ENCODE measurements at regions not wholly inside any gene's neighbourhood (a gene's known extent, or its start where the extent isn't known, plus 50 kb on each side); places are given as distances from the start of the nearest gene placed in this dataset.

DNA sequence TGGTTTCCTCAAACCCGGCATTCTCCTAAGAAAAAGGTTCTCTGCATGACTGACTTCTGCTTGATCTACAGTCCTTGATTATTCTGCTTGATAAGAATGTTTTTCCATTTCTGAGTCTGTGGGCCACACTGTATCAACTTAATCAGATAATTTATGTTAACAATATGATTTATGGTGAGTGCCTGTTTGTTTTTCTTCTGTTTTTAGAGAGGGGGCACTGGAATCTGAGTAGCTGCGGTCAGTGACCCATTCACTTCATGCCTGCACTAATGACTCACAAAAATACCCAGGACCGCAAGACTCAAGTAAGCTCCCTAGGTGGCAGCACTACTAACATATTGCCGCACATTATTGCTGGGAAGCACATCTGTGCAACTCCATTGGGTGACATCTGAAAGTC, 542.3 kb upstream of the ATXN8OS start:
- Mint-ChIP-seq H3K27ac (no peak overlapping the region), H3K4me1 (no peaks in the 10 kb centered on the region)
- POLR2A ChIA-PET: no interaction called here

DNA sequence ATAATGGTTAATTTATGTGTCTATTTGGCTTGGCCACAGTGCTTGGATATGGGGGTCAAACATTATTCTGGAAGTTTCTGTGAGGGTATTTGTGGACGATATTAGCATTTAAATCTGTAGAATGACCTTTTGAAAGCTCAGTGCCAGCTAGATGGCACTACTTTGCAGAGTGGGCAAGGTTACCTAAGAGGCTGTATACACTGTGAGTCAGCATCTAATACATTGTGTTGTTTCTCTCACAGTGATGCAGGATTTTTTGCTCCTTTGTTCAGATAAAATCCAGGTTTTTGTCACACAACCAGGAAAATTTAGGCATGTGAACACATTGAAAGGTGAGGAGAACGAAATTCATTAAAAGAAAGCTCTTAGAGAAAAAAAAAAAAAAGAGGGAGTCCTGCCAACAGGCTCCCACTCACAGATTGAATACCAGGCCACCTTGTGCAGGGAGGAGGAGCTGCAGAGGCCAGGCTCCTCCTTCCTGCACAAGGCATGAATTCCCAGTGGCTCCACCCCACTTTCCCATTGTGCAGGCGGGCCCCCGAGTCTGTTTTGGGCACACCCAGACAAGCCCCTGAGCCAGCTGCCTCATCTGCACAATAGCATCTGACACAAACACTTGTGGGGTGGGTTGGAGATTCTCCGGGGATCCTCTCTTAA, 551.0 kb upstream of the ATXN8OS start:
- Mint-ChIP-seq H3K9me3 (peaks cover 0 to 11% (median 4%) of the 10 kb centered on the region in 9 donors), H3K36me3 (no peaks in the 10 kb centered on the region), H3K27ac (no peak overlapping the region), H3K4me1 (no peaks in the 10 kb centered on the region), H3K27me3 (no peaks in the 10 kb centered on the region), H3K4me3 (no peak overlapping the region)
- no peak for DNase-seq
- ATAC-seq: no peak
- POLR2A ChIA-PET: no interaction called here

More for the DNA sequence above, 542.3 kb upstream of the ATXN8OS start:
- DNase-seq (no peak), ATAC-seq (no peak)
- no peaks in the 10 kb centered on the region for H3K27me3 Mint-ChIP-seq
- no peaks in the 10 kb centered on the region for H3K36me3 Mint-ChIP-seq
- H3K9me3 Mint-ChIP-seq: peaks cover 0 to 24% (median 7%) of the 10 kb centered on the region in 9 donors
- H3K4me3 Mint-ChIP-seq: no peak overlapping the region

DNA sequence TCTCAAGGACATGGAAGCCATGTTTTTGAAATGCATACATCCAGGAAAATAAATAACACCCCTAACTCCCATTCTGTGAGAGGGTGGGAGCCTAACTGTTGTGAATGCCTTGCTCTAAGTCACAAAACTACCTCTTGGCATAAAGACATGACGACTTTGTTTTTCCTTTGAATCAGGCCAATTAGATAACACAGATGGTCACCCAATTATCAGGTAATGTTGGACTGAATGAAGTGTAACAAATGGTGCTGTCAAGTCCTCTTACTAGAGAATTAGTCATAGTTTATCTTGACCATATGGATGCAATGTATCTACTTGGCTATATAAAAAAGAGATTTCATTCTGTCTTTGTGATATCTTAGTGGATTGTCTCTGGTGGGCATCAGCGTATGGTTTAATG, 553.6 kb upstream of the ATXN8OS start:
- no peak for ATAC-seq
- Mint-ChIP-seq H3K36me3 (no peaks in the 10 kb centered on the region), H3K4me3 (no peak overlapping the region), H3K4me1 (no peaks in the 10 kb centered on the region), H3K27ac (no peak overlapping the region), H3K27me3 (no peaks in the 10 kb centered on the region), H3K9me3 (peaks cover 0 to 14% (median 4%) of the 10 kb centered on the region in 9 donors)
- no peak for DNase-seq
- POLR2A ChIA-PET: no interaction called here

DNA sequence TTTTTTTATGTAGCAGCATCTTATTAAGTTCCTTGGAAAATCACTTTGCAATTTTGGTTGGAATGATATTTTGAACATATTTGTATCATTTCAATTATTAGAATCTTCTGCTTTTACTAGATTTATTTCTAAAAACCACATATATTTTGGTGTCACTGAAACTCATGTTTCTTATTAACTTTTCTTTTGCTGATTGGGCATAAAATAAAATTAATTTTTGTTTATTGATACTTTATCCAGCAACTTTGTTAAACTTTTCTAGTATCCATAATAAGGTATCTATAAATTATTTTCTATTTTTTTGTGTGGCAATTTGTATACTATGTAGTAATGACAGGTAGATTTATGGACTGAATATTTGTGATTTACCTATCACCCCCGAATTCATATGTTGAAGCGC, 556.4 kb upstream of the ATXN8OS start:
- ATAC-seq (no peak), DNase-seq (no peak)
- Mint-ChIP-seq H3K9me3 (peaks cover 0 to 5% (median 2%) of the 10 kb centered on the region in 9 donors), H3K4me3 (no peak overlapping the region), H3K27ac (no peak overlapping the region), H3K36me3 (no peaks in the 10 kb centered on the region), H3K27me3 (no peaks in the 10 kb centered on the region), H3K4me1 (no peaks in the 10 kb centered on the region)
- POLR2A ChIA-PET: no interaction called here

DNA sequence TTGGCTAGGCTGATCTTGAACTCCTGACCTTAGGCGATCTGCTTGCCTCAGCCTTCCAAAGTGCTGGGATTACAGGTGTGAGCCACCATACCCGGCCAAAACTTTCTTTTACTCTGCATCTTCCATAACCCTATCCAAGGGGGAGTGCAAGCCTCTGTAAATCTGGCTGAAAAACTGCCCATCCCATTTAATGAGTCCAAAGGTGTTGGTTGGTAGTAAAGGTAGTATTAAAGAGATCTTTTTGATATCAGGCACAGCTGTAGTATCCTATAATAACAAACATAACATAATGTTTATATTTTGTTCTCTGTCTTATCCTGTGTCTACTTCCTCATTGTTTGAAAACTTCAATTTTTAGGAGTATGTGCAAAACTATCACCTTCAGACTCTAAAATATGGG, 559.8 kb upstream of the ATXN8OS start:
- Mint-ChIP-seq H3K36me3 (no peaks in the 10 kb centered on the region), H3K27me3 (no peaks in the 10 kb centered on the region), H3K4me1 (no peaks in the 10 kb centered on the region), H3K27ac (peak overlapping the region in 1 of 10 donors; percentile 9), H3K4me3 (no peak overlapping the region), H3K9me3 (peaks cover 0 to 10% (median 2%) of the 10 kb centered on the region in 9 donors)
- POLR2A ChIA-PET: no interaction called here
- DNase-seq (no peak), ATAC-seq (no peak)

DNA sequence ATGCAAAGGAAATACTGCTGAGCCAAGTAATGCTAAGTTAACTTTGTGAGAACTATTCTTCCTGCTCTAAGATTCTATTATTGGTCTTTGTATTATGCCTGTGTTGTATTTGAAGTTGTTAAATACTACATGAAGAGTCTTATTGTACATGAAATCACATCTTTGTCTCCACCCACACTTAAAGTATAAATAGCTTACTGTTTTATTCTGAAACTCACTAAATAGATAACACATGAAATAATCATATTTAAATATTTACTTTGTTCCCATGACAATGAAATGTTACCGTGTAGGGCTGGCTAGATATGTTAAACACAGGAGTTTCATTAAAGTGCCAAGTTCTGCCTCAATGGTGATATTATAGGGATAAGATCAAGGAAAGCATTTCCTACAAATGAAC, 562.1 kb upstream of the ATXN8OS start:
- H3K27ac Mint-ChIP-seq: no peak overlapping the region
- H3K9me3 Mint-ChIP-seq: peaks cover 0 to 10% (median 2%) of the 10 kb centered on the region in 9 donors
- no peak for DNase-seq
- H3K4me3 Mint-ChIP-seq: no peak overlapping the region
- ATAC-seq: no peak
- H3K27me3 Mint-ChIP-seq: no peaks in the 10 kb centered on the region
- POLR2A ChIA-PET: no interaction called here
- no peaks in the 10 kb centered on the region for H3K36me3 Mint-ChIP-seq
- no peaks in the 10 kb centered on the region for H3K4me1 Mint-ChIP-seq

DNA sequence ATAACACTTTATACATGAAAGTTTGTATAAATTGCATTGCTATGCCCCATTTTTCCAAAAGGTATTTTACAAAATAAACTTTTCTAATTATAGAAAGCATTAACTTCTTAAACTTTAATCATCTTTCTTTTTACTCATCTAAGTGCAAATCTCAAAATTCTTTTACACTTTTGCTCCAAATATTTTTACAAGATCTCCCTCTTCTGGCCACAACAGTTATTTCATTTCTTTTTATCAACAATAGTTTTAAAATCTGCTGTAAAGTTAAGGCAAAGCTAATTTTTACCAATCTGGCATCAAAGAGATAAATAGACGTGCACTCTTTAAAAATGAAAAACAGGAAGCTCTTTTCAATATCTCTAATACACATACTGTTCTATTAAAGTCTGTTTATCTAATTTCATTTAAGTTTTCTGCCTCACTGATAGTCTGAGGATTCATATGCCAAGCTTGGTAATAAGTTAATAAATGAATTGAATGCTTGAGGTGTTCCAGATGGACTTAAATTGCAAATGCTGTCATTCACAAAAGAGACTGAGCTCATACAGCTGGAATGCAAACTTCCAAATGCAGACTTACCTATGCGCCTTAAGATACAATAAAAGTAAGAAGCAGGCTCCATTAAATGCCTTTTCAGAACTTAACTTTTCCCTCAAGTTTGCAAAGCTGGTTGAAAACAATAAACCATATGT, 583.0 kb upstream of the ATXN8OS start:
- Mint-ChIP-seq H3K4me3 (no peak overlapping the region), H3K27me3 (no peaks in the 10 kb centered on the region), H3K4me1 (no peaks in the 10 kb centered on the region), H3K36me3 (no peaks in the 10 kb centered on the region), H3K27ac (no peak overlapping the region), H3K9me3 (peaks cover 0 to 10% (median 0%) of the 10 kb centered on the region in 9 donors)
- DNase-seq: no peak
- POLR2A ChIA-PET: no interaction called here
- no peak for ATAC-seq

DNA sequence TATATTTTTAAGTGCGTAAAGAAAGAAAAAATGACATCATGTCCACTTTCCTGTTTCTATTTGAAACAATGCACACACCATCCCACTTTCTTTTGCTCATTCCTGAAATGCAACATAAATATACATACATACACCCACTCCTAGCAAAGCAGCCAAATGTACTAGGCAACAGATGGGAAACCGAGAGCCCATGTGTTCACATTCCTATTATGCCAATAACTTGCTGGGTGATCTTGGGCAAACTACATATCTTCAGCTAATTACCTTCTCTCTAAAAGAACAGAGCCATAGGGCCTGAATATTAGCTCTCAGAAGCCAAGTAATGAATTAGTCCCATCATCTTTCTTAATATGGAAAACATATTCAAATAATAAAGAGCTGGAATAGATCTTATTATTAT, 610.6 kb upstream of the ATXN8OS start:
- no peak overlapping the region for H3K27ac Mint-ChIP-seq
- H3K4me1 Mint-ChIP-seq: no peaks in the 10 kb centered on the region

DNA sequence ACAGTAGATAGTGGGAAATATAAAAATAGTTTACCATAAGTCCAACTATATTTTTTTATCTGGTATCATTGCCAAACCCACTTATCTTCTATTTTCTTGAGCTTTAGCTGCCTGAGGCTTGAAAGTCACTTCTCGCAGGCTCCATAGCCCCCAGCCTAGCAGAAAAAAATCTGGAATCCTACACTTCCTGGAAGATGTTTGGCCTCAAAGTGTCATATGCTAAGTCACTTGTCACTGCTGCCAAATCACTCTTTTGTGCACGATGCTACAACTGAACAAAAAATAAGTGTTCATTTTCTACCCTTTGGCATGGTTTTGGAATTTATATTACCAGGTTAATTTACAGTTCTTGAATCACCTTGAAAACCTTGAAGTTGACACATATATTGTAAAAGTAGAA, 612.5 kb upstream of the ATXN8OS start:
- no peak for DNase-seq
- POLR2A ChIA-PET: no interaction called here

More for the DNA sequence above, 610.6 kb upstream of the ATXN8OS start:
- no peaks in the 10 kb centered on the region for H3K36me3 Mint-ChIP-seq
- ATAC-seq (no peak), DNase-seq (no peak)
- no peaks in the 10 kb centered on the region for H3K27me3 Mint-ChIP-seq
- H3K4me3 Mint-ChIP-seq: no peak overlapping the region
- POLR2A ChIA-PET: no interaction called here
- peaks cover 0 to 15% (median 2%) of the 10 kb centered on the region in 9 donors for H3K9me3 Mint-ChIP-seq

DNA sequence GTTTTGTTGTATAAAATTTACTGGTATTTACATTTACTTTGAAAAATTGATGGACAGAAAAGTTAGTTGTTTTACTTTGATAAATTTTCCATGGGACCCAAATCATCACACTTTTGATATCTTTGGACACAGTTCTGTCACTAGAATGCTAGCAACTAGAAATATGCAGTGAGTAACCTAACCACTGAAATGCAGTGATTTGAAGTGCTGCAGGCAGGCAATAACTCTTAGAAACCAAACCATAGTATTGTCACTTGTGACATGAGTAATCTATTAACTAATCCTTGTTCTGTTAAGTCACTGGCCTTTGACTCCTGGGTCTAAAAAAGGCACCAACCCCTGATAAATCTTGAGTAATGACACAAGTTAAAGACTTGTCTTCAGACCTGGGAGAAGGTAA, 620.0 kb upstream of the ATXN8OS start:
- Mint-ChIP-seq H3K4me3 (no peak overlapping the region), H3K27me3 (no peaks in the 10 kb centered on the region), H3K36me3 (no peaks in the 10 kb centered on the region), H3K4me1 (no peaks in the 10 kb centered on the region), H3K27ac (no peak overlapping the region), H3K9me3 (peaks cover 3 to 27% (median 15%) of the 10 kb centered on the region in 9 donors)
- POLR2A ChIA-PET: no interaction called here
- DNase-seq (no peak), ATAC-seq (no peak)

More for the DNA sequence above, 612.5 kb upstream of the ATXN8OS start:
- no peaks in the 10 kb centered on the region for H3K4me1 Mint-ChIP-seq
- no peaks in the 10 kb centered on the region for H3K27me3 Mint-ChIP-seq
- H3K27ac Mint-ChIP-seq: no peak overlapping the region
- no peaks in the 10 kb centered on the region for H3K36me3 Mint-ChIP-seq
- ATAC-seq: no peak
- H3K9me3 Mint-ChIP-seq: peaks cover 1 to 14% (median 8%) of the 10 kb centered on the region in 9 donors
- H3K4me3 Mint-ChIP-seq: no peak overlapping the region

DNA sequence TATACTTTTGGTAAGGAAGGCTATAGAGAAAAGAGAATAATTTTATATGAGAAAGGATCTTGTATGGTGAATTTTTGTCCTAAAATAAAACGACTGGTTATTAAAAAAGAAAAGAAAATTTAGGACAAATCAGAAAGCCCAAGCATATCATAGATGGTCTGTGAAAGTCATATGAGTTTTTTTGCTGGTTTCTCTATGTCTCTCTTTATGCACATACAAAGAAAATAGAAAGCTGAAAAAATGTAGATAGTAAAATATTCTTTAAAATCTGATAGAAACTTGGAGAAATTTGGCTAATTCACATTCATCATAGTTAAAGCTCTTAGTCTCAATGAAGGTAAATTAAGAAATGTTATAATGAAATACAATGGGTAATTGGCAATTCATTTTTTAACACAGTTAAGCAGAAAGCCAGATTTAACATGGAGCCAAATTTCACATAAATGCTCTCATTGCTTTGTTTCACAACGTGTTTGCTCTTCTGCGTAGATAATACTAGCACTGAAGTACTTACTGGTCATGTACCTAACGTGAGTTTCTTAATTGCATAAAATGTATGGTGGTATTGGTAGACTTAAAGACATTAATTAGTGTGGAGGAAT, 621.5 kb upstream of the ATXN8OS start:
- H3K27ac Mint-ChIP-seq: no peak overlapping the region
- ATAC-seq (no peak), DNase-seq (no peak)
- H3K27me3 Mint-ChIP-seq: no peaks in the 10 kb centered on the region
- no peak overlapping the region for H3K4me3 Mint-ChIP-seq
- no peaks in the 10 kb centered on the region for H3K4me1 Mint-ChIP-seq
- H3K9me3 Mint-ChIP-seq: peaks cover 2 to 24% (median 20%) of the 10 kb centered on the region in 9 donors
- no peaks in the 10 kb centered on the region for H3K36me3 Mint-ChIP-seq
- POLR2A ChIA-PET: no interaction called here

DNA sequence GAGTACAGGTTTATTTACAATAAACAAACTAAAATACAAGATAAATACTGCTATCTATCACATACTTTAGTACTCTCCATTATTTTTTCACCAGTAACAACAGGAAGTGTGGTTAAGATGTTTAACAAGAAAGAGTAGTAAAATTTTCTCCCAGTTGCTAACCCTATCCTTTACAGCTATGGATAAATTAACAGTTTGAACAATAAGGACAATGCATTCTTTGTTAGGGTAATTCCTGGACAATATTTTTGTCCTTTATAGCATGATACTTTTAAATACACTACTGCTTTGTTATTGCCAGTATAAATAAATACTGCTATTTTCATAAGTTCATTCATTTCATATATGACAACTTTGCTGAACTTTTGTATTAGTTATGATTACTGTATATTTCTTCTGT, 630.2 kb upstream of the ATXN8OS start:
- no peak for DNase-seq
- Mint-ChIP-seq H3K4me3 (no peak overlapping the region), H3K36me3 (no peaks in the 10 kb centered on the region), H3K27me3 (no peaks in the 10 kb centered on the region), H3K4me1 (no peaks in the 10 kb centered on the region), H3K27ac (no peak overlapping the region), H3K9me3 (peaks cover 0 to 20% (median 7%) of the 10 kb centered on the region in 9 donors)
- ATAC-seq: no peak
- POLR2A ChIA-PET: no interaction called here

DNA sequence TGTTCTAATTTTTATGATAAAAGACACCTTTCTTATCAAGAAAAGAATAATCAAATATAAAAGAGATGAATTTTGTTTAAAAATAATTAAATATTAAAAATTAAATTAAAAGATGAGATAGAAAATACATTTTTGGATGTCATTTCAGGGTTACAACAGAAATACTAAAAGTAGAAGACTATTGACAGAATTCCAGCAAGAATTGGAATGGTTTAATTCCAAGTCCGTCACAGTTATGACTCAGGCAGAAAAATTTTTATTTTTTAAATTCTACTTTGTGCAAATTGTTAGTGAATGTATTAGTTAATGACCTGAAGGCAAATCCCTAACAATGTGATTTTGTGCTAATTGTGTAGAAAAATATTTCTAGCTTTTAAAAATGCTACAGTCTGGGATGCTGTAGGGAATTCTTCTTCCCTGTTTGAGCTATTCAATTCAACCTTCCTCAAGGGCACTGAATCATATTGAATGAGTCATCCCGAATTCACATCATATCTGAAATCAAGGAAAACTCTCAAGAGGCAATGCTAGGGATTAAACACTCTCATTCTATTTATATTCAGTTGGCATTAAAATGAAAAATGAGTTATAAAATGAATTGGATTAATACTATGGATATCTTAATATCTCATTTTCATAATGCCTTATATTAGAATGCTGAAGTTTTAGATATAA, 633.5 kb upstream of the ATXN8OS start:
- Mint-ChIP-seq H3K27ac (no peak overlapping the region), H3K27me3 (no peaks in the 10 kb centered on the region), H3K4me3 (no peak overlapping the region), H3K4me1 (no peaks in the 10 kb centered on the region), H3K36me3 (no peaks in the 10 kb centered on the region), H3K9me3 (peaks cover 0 to 11% (median 2%) of the 10 kb centered on the region in 9 donors)
- DNase-seq: no peak
- no peak for ATAC-seq
- POLR2A ChIA-PET: no interaction called here

Measured in naive thymus-derived CD8-positive, alpha-beta T cell (primary cell).